ENCODE measurements at regions not wholly inside any gene's neighbourhood (a gene's known extent, or its start where the extent isn't known, plus 50 kb on each side); places are given as distances from the start of the nearest gene placed in this dataset.
"Not testable (repeated sequence)": the region's sequence is repeated elsewhere in the genome, so short reads cannot be mapped to it uniquely, and the experiment has no call there.

GRCh38 chr2:176573612-176574483 is 304.6 kb downstream of the MTX2 start:
- Mint-ChIP-seq H3K4me3 (no peak overlapping the region), H3K27ac (ENCODE audit: unreplicated experiment) (no peak overlapping the region), H3K27me3 (ENCODE audit: low read depth) (peaks cover 41% of the 10 kb centered on the region), H3K4me1 (no peaks in the 10 kb centered on the region), H3K36me3 (ENCODE audit: low read depth) (no peaks in the 10 kb centered on the region), H3K9me3 (peaks cover 4% of the 10 kb centered on the region)
- no peak for DNase-seq (ENCODE audit: low read depth, low spot score)
- no peak for TF ChIP-seq CTCF (conservative IDR thresholded peaks at IDR 0.05)

GRCh38 chr2:176574484-176575236 is 305.4 kb downstream of the MTX2 start:
- H3K27ac Mint-ChIP-seq (ENCODE audit: unreplicated experiment): no peak overlapping the region
- no peak overlapping the region for H3K4me3 Mint-ChIP-seq
- peaks cover 34% of the 10 kb centered on the region for H3K27me3 Mint-ChIP-seq (ENCODE audit: low read depth)
- peaks cover 4% of the 10 kb centered on the region for H3K9me3 Mint-ChIP-seq
- H3K4me1 Mint-ChIP-seq: no peaks in the 10 kb centered on the region
- H3K36me3 Mint-ChIP-seq (ENCODE audit: low read depth): no peaks in the 10 kb centered on the region
- DNase-seq (ENCODE audit: low read depth, low spot score): no peak
- TF ChIP-seq CTCF (conservative IDR thresholded peaks at IDR 0.05): no peak

- Mint-ChIP-seq H3K4me3 (no peak overlapping the region), H3K9me3 (peaks cover 4% of the 10 kb centered on the region), H3K36me3 (ENCODE audit: low read depth) (no peaks in the 10 kb centered on the region), H3K27me3 (ENCODE audit: low read depth) (peaks cover 32% of the 10 kb centered on the region), H3K4me1 (no peaks in the 10 kb centered on the region), H3K27ac (ENCODE audit: unreplicated experiment) (no peak overlapping the region)
- DNase-seq (ENCODE audit: low read depth, low spot score): no peak
- no peak for TF ChIP-seq CTCF (conservative IDR thresholded peaks at IDR 0.05)
Measured at GRCh38 chr2:176575237-176575744, 306.0 kb downstream of the MTX2 start.

DNA sequence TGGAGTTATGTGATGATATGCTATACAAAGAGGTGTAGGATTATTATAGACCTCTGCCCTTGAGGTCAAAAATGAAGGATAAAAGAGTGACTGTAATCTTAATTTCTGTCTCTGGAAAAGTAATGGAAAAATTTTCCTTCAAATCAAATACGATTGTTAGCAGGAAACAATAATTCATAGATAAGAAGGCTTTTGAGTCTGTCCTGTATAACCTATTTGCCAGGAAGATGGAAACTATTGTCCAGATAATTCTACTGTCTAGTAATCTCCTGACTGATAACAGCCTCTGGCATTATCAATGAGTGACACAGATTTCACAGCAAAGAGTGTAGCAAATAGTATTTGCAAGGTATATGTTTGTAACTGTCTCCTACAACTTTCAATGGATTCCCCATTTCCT is 307.8 kb downstream of the MTX2 start:
- no peak for DNase-seq (ENCODE audit: low read depth, low spot score)
- Mint-ChIP-seq H3K27ac (ENCODE audit: unreplicated experiment) (no peak overlapping the region), H3K27me3 (ENCODE audit: low read depth) (peaks cover 21% of the 10 kb centered on the region), H3K4me1 (no peaks in the 10 kb centered on the region), H3K4me3 (no peak overlapping the region), H3K36me3 (ENCODE audit: low read depth) (no peaks in the 10 kb centered on the region), H3K9me3 (peaks cover 4% of the 10 kb centered on the region)
- TF ChIP-seq CTCF (conservative IDR thresholded peaks at IDR 0.05): no peak

DNA sequence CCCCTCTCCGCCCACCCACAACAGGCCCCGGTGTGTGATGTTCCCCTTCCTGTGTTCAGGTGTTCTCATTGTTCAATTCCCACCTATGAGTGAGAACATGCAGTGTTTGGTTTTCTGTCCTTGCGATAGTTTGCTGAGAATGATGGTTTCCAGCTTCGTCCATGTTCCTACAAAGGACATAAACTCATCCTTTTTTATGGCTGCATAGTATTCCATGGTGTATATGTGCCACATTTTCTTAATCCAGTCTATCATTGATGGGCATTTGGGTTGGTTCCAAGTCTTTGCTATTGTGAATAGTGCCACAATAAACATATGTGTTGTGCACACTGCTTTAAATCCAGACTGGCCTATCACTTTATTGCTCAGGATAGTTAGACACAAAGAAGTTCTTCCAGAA is 309.1 kb downstream of the MTX2 start:
- not testable (repeated sequence) for H3K27ac Mint-ChIP-seq (ENCODE audit: unreplicated experiment); H3K4me3 Mint-ChIP-seq

More for the DNA sequence above, 309.1 kb downstream of the MTX2 start:
- not testable (repeated sequence) for DNase-seq (ENCODE audit: low read depth, low spot score); H3K9me3 Mint-ChIP-seq; H3K4me1 Mint-ChIP-seq; H3K36me3 Mint-ChIP-seq (ENCODE audit: low read depth)
- peaks cover 21% of the 10 kb centered on the region for H3K27me3 Mint-ChIP-seq (ENCODE audit: low read depth)

All from neural crest cell (in vitro differentiated cells).